GM23248 (cell line): ENCODE measurements at regions not wholly inside any gene's neighbourhood (a gene's known extent, or its start where the extent isn't known, plus 50 kb on each side); places are given as distances from the start of the nearest gene placed in this dataset.

Experiments used
- EZH2 ChIP-seq: fragments of 200-600 bp; sonication (generic); IDR thresholded peaks from 2 replicates; pipeline ENCODE4 v1.6.1; 2018; ENCODE audit warnings: antibody characterized with exemption, mild to moderate bottlenecking; ENCODE audit not compliant: insufficient read depth, poor library complexity, severe bottlenecking
- EZH2phosphoT487 ChIP-seq: fragments of 200-600 bp; sonication (generic); IDR thresholded peaks from 2 replicates; pipeline ENCODE4 v1.6.1; 2018; ENCODE audit warnings: antibody characterized with exemption, moderate library complexity, mild to moderate bottlenecking, low read depth; ENCODE audit not compliant: insufficient read depth

- TF ChIP-seq EZH2phosphoT487 (no peak), EZH2 (no peak)
Measured at GRCh38 chr6:132107896-132108295, 156.7 kb upstream of the CCN2 start.
